ENCODE measurements at regions not wholly inside any gene's neighbourhood (a gene's known extent, or its start where the extent isn't known, plus 50 kb on each side); places are given as distances from the start of the nearest gene placed in this dataset.

GRCh38 chr20:22430746-22431168 is 153.6 kb downstream of the FOXA2 start:
- Histone ChIP-seq H3K9me3 (replicated peaks in 1 of 2; ENCODE audit: control insufficient read depth in 1 of 2, insufficient read depth in 1 of 2, low read length in 2 of 2) (no peaks in the 10 kb centered on the region), H3K27me3 (ENCODE audit: control insufficient read depth in 2 of 2, insufficient read depth in 2 of 2, low read length in 2 of 2) (no peaks in the 10 kb centered on the region), H3K9ac (ENCODE audit: insufficient read depth, low read length, poor library complexity, severe bottlenecking) (no peak overlapping the region), H3K36me3 (replicated peaks in 1 of 2; ENCODE audit: control insufficient read depth in 1 of 2, insufficient read depth in 2 of 2, low read length in 2 of 2) (no peaks in the 10 kb centered on the region), H3K4me2 (replicated peaks; ENCODE audit: extremely low read depth, low read length, poor library complexity, severe bottlenecking) (no peak overlapping the region), H4K20me1 (ENCODE audit: insufficient read depth, low read length) (no peaks in the 10 kb centered on the region), H2AFZ (ENCODE audit: insufficient read depth, low read depth, low read length, poor library complexity, severe bottlenecking) (no peak overlapping the region), H3K4me3 (replicated peaks in 1 of 3; ENCODE audit: low read depth in 2 of 3, low read length in 3 of 3) (no peak overlapping the region), H3K4me1 (ENCODE audit: control insufficient read depth in 1 of 2, insufficient read depth in 2 of 2, low read length in 2 of 2) (no peaks in the 10 kb centered on the region), H3K79me2 (ENCODE audit: insufficient read depth, low read length) (no peaks in the 10 kb centered on the region), H3K27ac (ENCODE audit: low read depth in 1 of 2, low read length in 2 of 2) (no peak overlapping the region)
- intact Hi-C loops (cut with micrococcal nuclease), result no loop called here
- H3K27ac Mint-ChIP-seq, result no peak overlapping the region
- no peak overlapping the region for H3K4me3 Mint-ChIP-seq
- no peaks in the 10 kb centered on the region for H3K4me1 Mint-ChIP-seq
- peaks cover 0 to 12% (median 1%) of the 10 kb centered on the region in 3 donors for H3K27me3 Mint-ChIP-seq (ENCODE audit: low read depth in 3 of 3)
- H3K9me3 Mint-ChIP-seq, result peaks cover 0 to 5% (median 1%) of the 10 kb centered on the region in 7 donors
- H3K36me3 Mint-ChIP-seq, result no peaks in the 10 kb centered on the region
- no peak for DNase-seq
- TF ChIP-seq CTCF (IDR thresholded peaks at IDR 0.05), result no peak
- WGBS (ENCODE audit: insufficient coverage), result 82% methylated on average over 10 of the region's 11 CpGs

- no peak for DNase-seq
- Mint-ChIP-seq H3K4me3 (no peak overlapping the region), H3K27ac (no peak overlapping the region), H3K27me3 (ENCODE audit: low read depth in 3 of 3) (peaks cover 0 to 12% (median 1%) of the 10 kb centered on the region in 3 donors), H3K9me3 (peaks cover 0 to 5% (median 1%) of the 10 kb centered on the region in 7 donors), H3K36me3 (no peaks in the 10 kb centered on the region), H3K4me1 (no peaks in the 10 kb centered on the region)
- WGBS (ENCODE audit: insufficient coverage), result 66% methylated on average over 8 of the region's 15 CpGs
- no peaks in the 10 kb centered on the region for H3K36me3 ChIP-seq (replicated peaks in 1 of 2; ENCODE audit: control insufficient read depth in 1 of 2, insufficient read depth in 2 of 2, low read length in 2 of 2)
- H3K9me3 ChIP-seq (replicated peaks in 1 of 2; ENCODE audit: control insufficient read depth in 1 of 2, insufficient read depth in 1 of 2, low read length in 2 of 2), result no peaks in the 10 kb centered on the region
- no peak overlapping the region for H2AFZ ChIP-seq (ENCODE audit: insufficient read depth, low read depth, low read length, poor library complexity, severe bottlenecking)
- no peak overlapping the region for H3K4me2 ChIP-seq (replicated peaks; ENCODE audit: extremely low read depth, low read length, poor library complexity, severe bottlenecking)
- no peak overlapping the region for H3K4me3 ChIP-seq (replicated peaks in 1 of 3; ENCODE audit: low read depth in 2 of 3, low read length in 3 of 3)
- intact Hi-C loops (cut with micrococcal nuclease), result no loop called here
- H3K9ac ChIP-seq (ENCODE audit: insufficient read depth, low read length, poor library complexity, severe bottlenecking), result no peak overlapping the region
- no peaks in the 10 kb centered on the region for H3K79me2 ChIP-seq (ENCODE audit: insufficient read depth, low read length)
- H3K27me3 ChIP-seq (ENCODE audit: control insufficient read depth in 2 of 2, insufficient read depth in 2 of 2, low read length in 2 of 2), result no peaks in the 10 kb centered on the region
- H3K4me1 ChIP-seq (ENCODE audit: control insufficient read depth in 1 of 2, insufficient read depth in 2 of 2, low read length in 2 of 2), result no peaks in the 10 kb centered on the region
- H4K20me1 ChIP-seq (ENCODE audit: insufficient read depth, low read length), result no peaks in the 10 kb centered on the region
- no peak for TF ChIP-seq CTCF (IDR thresholded peaks at IDR 0.05)
- H3K27ac ChIP-seq (ENCODE audit: low read depth in 1 of 2, low read length in 2 of 2), result no peak overlapping the region
Observed at GRCh38 chr20:22430154-22430745, 154.1 kb downstream of the FOXA2 start.

Data from CD14-positive monocyte (primary cell).